ENCODE measurements at regions not wholly inside any gene's neighbourhood (a gene's known extent, or its start where the extent isn't known, plus 50 kb on each side); places are given as distances from the start of the nearest gene placed in this dataset.

- no peak for TF ChIP-seq CTCF (IDR thresholded peaks at IDR 0.05)
- TF ChIP-seq POLR2A (IDR thresholded peaks at IDR 0.05) = no peak
Measured at GRCh38 chr6:169131390-169131789, 122.3 kb downstream of the THBS2 start.
